ENCODE measurements at regions not wholly inside any gene's neighbourhood (a gene's known extent, or its start where the extent isn't known, plus 50 kb on each side); places are given as distances from the start of the nearest gene placed in this dataset.

GRCh38 chr3:139198929-139199328 is 144.9 kb upstream of the MRPS22 start (continued):
- TF ChIP-seq MAFF (IDR thresholded peaks at IDR 0.05; ENCODE audit: low read length): no peak
- no peak for TF ChIP-seq MNT (conservative IDR thresholded peaks at IDR 0.05)

- DNase-seq (ENCODE audit: extremely low read depth in 1 of 4, low spot score in 3 of 4): no peak
- Histone ChIP-seq H3K79me2 (ENCODE audit: control insufficient read depth, insufficient read depth, low read length) (no peaks in the 10 kb centered on the region), H3K4me2 (ENCODE audit: insufficient read depth, low read length) (no peak overlapping the region), H3K4me3 (no peak overlapping the region), H3K27ac (ENCODE audit: extremely low read depth, low read depth, low read length) (no peak overlapping the region), H3K9me1 (ENCODE audit: control insufficient read depth, insufficient read depth, low read length) (no peaks in the 10 kb centered on the region), H3K9me3 (replicated peaks; ENCODE audit: control insufficient read depth, insufficient read depth, low read depth, low read length) (no peaks in the 10 kb centered on the region; the same call in 1 of the 2 replicates), H3K4me1 (replicated peaks in 1 of 2; ENCODE audit: control insufficient read depth in 2 of 2, insufficient read depth in 2 of 2, low read length in 2 of 2) (peaks cover 0 to 15% of the 10 kb centered on the region in 2 experiments; a peak in 3 of 5 replicates), H2AFZ (ENCODE audit: low read depth, low read length) (peak overlapping the region; percentile 57; the same call in 1 of the 2 replicates), H4K20me1 (replicated peaks; ENCODE audit: control insufficient read depth, insufficient read depth, low read length) (no peaks in the 10 kb centered on the region), H3K36me3 (ENCODE audit: control insufficient read depth, insufficient read depth, low read length) (no peaks in the 10 kb centered on the region), H3K27me3 (ENCODE audit: control insufficient read depth in 2 of 2, insufficient read depth in 2 of 2, low read length in 2 of 2) (no peaks in the 10 kb centered on the region), H3K9ac (ENCODE audit: insufficient read depth in 1 of 2, low read depth in 2 of 2, low read length in 2 of 2) (no peak overlapping the region)
- in situ Hi-C loops (cut with MboI): no loop called here
- POLR2A ChIA-PET: no interaction called here
- intact Hi-C loops (cut with micrococcal nuclease): loop anchor here (5.0 kb wide), 1 partner anchor 128 kb away; no protein-coding TSS in a partner anchor
- CTCF ChIA-PET (ENCODE audit: low intra/inter-chr PET ratio): no interaction called here
- BruUV-seq (replicated peaks): no TSS peak
- no peak for ATAC-seq
- 5% methylated on average over 3 of the region's 3 CpGs for WGBS (ENCODE audit: insufficient coverage, low coverage, missing lambda C conversion rate)
- no peak for FAIRE-seq
- no peak for TF ChIP-seq KAT7 (CRISPR knock-in tag; IDR thresholded peaks at IDR 0.05; ENCODE audit: borderline replicate concordance)
- no peak for TF ChIP-seq OTX1 (CRISPR knock-in tag; IDR thresholded peaks at IDR 0.05)
- TF ChIP-seq SPI1 (IDR thresholded peaks at IDR 0.05; ENCODE audit: borderline replicate concordance, low read depth, low read length): no peak
- no peak for TF ChIP-seq KLF1 (tag; IDR thresholded peaks at IDR 0.05)
- TF ChIP-seq SUPT5H (IDR thresholded peaks at IDR 0.05): no peak
- TF ChIP-seq HDAC6 (IDR thresholded peaks at IDR 0.05; ENCODE audit: low read depth, low read length): no peak
- TF ChIP-seq TCF15 (CRISPR knock-in tag; IDR thresholded peaks at IDR 0.05): no peak
- TF ChIP-seq ZNF280A (IDR thresholded peaks at IDR 0.05; ENCODE audit: low read depth, partially characterized antibody): no peak
- TF ChIP-seq GATA2 (CRISPR knock-in tag; IDR thresholded peaks at IDR 0.05): no peak
- no peak for TF ChIP-seq FOXK2 (conservative IDR thresholded peaks at IDR 0.05 in 1 of 2, IDR thresholded peaks at IDR 0.05 in 1 of 2; ENCODE audit: low read depth in 2 of 2)
- TF ChIP-seq TEAD4 (IDR thresholded peaks at IDR 0.05; ENCODE audit: low read length): no peak
- no peak for TF ChIP-seq TEAD4 (CRISPR knock-in tag; IDR thresholded peaks at IDR 0.05; ENCODE audit: borderline replicate concordance)
- TF ChIP-seq PPARD (CRISPR knock-in tag; IDR thresholded peaks at IDR 0.05): no peak
- no peak for TF ChIP-seq ATF4 (CRISPR knock-in tag; IDR thresholded peaks at IDR 0.05)
Measured at GRCh38 chr3:139199421-139200010, 144.3 kb upstream of the MRPS22 start.
